GM18870 (cell line): ENCODE measurements at regions not wholly inside any gene's neighbourhood (a gene's known extent, or its start where the extent isn't known, plus 50 kb on each side); places are given as distances from the start of the nearest gene placed in this dataset.

Experiments used
- ATAC-seq: cut with Tn5 transposase; IDR thresholded peaks from one replicate; pipeline ENCODE4 v1.9.1; 2021; ENCODE audit warnings: moderate library complexity; ENCODE audit not compliant: unreplicated experiment

- no peak for ATAC-seq
Measured at GRCh38 chr5:2008851-2009629, 126.3 kb upstream of the IRX4 start.

GRCh38 chr5:2007878-2008501 is 125.3 kb upstream of the IRX4 start:
- no peak for ATAC-seq

GRCh38 chr5:2007496-2007877 is 124.8 kb upstream of the IRX4 start:
- ATAC-seq = no peak

GRCh38 chr5:2006971-2007291 is 124.2 kb upstream of the IRX4 start:
- ATAC-seq = no peak

- no peak for ATAC-seq
Measured at GRCh38 chr5:2006193-2006970, 123.7 kb upstream of the IRX4 start.

- no peak for ATAC-seq
Measured at GRCh38 chr5:2005101-2006041, 122.6 kb upstream of the IRX4 start.

- no peak for ATAC-seq
Measured at GRCh38 chr5:2003690-2004365, 121.1 kb upstream of the IRX4 start.

GRCh38 chr5:2003206-2003605 is 120.5 kb upstream of the IRX4 start:
- no peak for ATAC-seq

GRCh38 chr5:2001300-2001699 is 118.6 kb upstream of the IRX4 start:
- ATAC-seq = no peak

GRCh38 chr5:2000591-2000990 is 117.9 kb upstream of the IRX4 start:
- no peak for ATAC-seq

GRCh38 chr5:1999794-2000193 is 117.1 kb upstream of the IRX4 start:
- no peak for ATAC-seq

- ATAC-seq = no peak
Measured at GRCh38 chr5:1998716-1999317, 116.1 kb upstream of the IRX4 start.

- ATAC-seq = no peak
Measured at GRCh38 chr5:1998348-1998669, 115.6 kb upstream of the IRX4 start.

GRCh38 chr5:1997640-1998347 is 115.1 kb upstream of the IRX4 start:
- no peak for ATAC-seq

GRCh38 chr5:1995491-1995890 is 112.8 kb upstream of the IRX4 start:
- no peak for ATAC-seq

GRCh38 chr5:1987471-1987870 is 104.7 kb upstream of the IRX4 start:
- no peak for ATAC-seq

- ATAC-seq = no peak
Measured at GRCh38 chr5:1985781-1986180, 103.1 kb upstream of the IRX4 start.

GRCh38 chr5:1983919-1984695 is 101.4 kb upstream of the IRX4 start:
- no peak for ATAC-seq

- ATAC-seq = no peak
Measured at GRCh38 chr5:1983401-1983800, 100.7 kb upstream of the IRX4 start.
